ENCODE measurements at regions not wholly inside any gene's neighbourhood (a gene's known extent, or its start where the extent isn't known, plus 50 kb on each side); places are given as distances from the start of the nearest gene placed in this dataset.

DNA sequence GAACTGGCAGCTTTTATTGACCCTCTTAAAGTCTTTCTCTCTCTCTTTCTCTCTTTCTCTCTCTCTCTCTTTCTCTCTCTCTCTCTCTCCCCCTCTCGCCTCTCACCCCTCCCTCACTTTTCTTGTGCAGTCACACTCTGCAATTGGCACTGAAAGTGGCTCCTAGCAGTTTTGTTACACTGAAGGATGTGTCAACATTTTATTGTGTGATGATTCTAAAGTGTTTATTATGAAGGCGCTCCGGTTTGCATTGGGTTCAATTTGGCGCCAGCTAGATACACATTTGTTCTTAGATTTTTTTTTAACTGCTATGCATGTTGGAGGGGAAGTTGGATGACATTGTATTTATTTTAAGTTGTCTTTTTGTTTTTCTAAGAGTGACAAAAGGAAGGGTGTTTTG is 64.0 kb upstream of the CHRM3 start:
- DNase-seq (ENCODE audit: low read depth) = no peak
- TF ChIP-seq CTCF (IDR thresholded peaks at IDR 0.05; ENCODE audit: insufficient read depth, low read depth, low read length) = no peak
- H3K4me3 ChIP-seq (ENCODE audit: low read depth, low read length) = no peak overlapping the region

GRCh38 chr1:239321877-239322276 is 64.5 kb upstream of the CHRM3 start:
- TF ChIP-seq CTCF (IDR thresholded peaks at IDR 0.05; ENCODE audit: insufficient read depth, low read depth, low read length) = no peak
- DNase-seq (ENCODE audit: low read depth) = no peak
- H3K4me3 ChIP-seq (ENCODE audit: low read depth, low read length) = no peak overlapping the region

DNA sequence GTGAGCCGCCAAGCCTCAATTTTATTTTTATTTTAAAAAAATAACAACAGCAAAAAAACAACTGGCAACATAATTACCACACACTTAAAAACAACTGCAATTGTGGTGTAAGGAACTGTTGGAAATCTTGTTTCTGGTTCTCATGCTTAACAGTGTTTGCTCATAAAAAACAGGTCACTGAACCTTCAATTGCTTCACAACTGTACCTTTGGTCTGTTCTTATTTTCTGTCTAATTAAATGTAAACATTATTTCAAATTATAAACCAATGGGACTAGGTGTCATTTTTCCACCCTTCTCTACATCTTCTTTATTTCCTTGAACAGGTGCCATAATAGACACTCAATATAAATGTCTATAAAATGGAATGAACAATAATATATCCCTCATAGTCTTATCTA is 68.4 kb upstream of the CHRM3 start:
- no peak overlapping the region for H3K4me3 ChIP-seq (ENCODE audit: low read depth, low read length)
- no peak for DNase-seq (ENCODE audit: low read depth)
- no peak for TF ChIP-seq CTCF (IDR thresholded peaks at IDR 0.05; ENCODE audit: insufficient read depth, low read depth, low read length)

DNA sequence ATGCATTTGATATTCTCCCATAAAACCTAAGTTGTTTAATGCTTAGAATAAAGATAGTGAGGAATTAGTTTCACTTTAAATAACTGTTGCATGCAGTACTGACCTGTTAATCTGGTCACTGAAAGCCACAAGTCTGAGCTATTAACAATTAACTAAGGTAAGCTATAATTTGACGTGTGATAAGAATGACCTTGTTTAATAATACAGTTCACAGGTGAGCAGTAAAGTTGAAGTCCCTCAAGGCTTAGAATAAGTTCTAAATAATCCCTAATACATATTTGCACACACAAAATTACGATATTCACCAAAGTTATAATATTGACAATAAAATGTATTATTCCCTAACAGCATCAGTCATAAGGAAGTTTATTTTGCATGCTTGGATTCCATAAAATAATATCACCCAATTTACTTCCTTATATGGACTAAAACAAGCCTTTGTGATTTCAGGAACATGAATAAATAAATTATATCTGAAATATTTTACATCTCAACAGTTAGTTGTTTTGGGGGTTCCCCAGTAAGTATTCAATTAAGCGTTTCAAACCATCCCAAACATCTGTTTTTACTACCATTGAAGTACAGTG is 70.6 kb upstream of the CHRM3 start:
- no peak for DNase-seq (ENCODE audit: low read depth)
- no peak for TF ChIP-seq CTCF (IDR thresholded peaks at IDR 0.05; ENCODE audit: insufficient read depth, low read depth, low read length)
- H3K4me3 ChIP-seq (ENCODE audit: low read depth, low read length) = no peak overlapping the region

- no peak for DNase-seq (ENCODE audit: low read depth)
- no peak overlapping the region for H3K4me3 ChIP-seq (ENCODE audit: low read depth, low read length)
- no peak for TF ChIP-seq CTCF (IDR thresholded peaks at IDR 0.05; ENCODE audit: insufficient read depth, low read depth, low read length)
These were observed 75.0 kb upstream of the CHRM3 start for GRCh38 chr1:239311331-239311730.

GRCh38 chr1:239308701-239309333 is 77.6 kb upstream of the CHRM3 start:
- no peak overlapping the region for H3K4me3 ChIP-seq (ENCODE audit: low read depth, low read length)
- no peak for DNase-seq (ENCODE audit: low read depth)
- no peak for TF ChIP-seq CTCF (IDR thresholded peaks at IDR 0.05; ENCODE audit: insufficient read depth, low read depth, low read length)

GRCh38 chr1:239307886-239308285 is 78.5 kb upstream of the CHRM3 start:
- no peak overlapping the region for H3K4me3 ChIP-seq (ENCODE audit: low read depth, low read length)
- TF ChIP-seq CTCF (IDR thresholded peaks at IDR 0.05; ENCODE audit: insufficient read depth, low read depth, low read length) = no peak

More at GRCh38 chr1:239307886-239308285, 78.5 kb upstream of the CHRM3 start:
- DNase-seq (ENCODE audit: low read depth) = no peak
